GM21515 (cell line): ENCODE measurements at regions not wholly inside any gene's neighbourhood (a gene's known extent, or its start where the extent isn't known, plus 50 kb on each side); places are given as distances from the start of the nearest gene placed in this dataset.
A peak's percentile ranks its signal among the peaks of the same experiment; 100 is the strongest.
"Not testable (repeated sequence)": the region's sequence is repeated elsewhere in the genome, so short reads cannot be mapped to it uniquely, and the experiment has no call there.

Source experiments
- ATAC-seq: cut with Tn5 transposase; IDR thresholded peaks from one replicate; pipeline ENCODE4 v1.9.1; 2021; ENCODE audit not compliant: unreplicated experiment

GRCh38 chr2:16774980-16775898 lies 109.6 kb upstream of the CYRIA start:
- ATAC-seq = no peak

GRCh38 chr2:16774091-16774490 lies 108.5 kb upstream of the CYRIA start:
- ATAC-seq = no peak

- peak; percentile 83 for ATAC-seq
Observed at GRCh38 chr2:16773080-16773713, 107.6 kb upstream of the CYRIA start.

- no peak for ATAC-seq
Observed at GRCh38 chr2:16767789-16768476, 102.3 kb upstream of the CYRIA start.

- no peak for ATAC-seq
Observed at GRCh38 chr2:16765356-16765755, 99.7 kb upstream of the CYRIA start.

- ATAC-seq = no peak
Observed at GRCh38 chr2:16764487-16764886, 98.9 kb upstream of the CYRIA start.

- no peak for ATAC-seq
Observed at GRCh38 chr2:16763493-16763899, 97.9 kb upstream of the CYRIA start.

GRCh38 chr2:16763056-16763455 lies 97.4 kb upstream of the CYRIA start:
- ATAC-seq = no peak

GRCh38 chr2:16760426-16760825 lies 94.8 kb upstream of the CYRIA start:
- no peak for ATAC-seq

GRCh38 chr2:16756831-16757644 lies 91.4 kb upstream of the CYRIA start:
- peak; percentile 97 for ATAC-seq

GRCh38 chr2:16755442-16755841 lies 89.8 kb upstream of the CYRIA start:
- ATAC-seq = no peak

- ATAC-seq = not testable (repeated sequence)
Observed at GRCh38 chr2:16753025-16753424, 87.4 kb upstream of the CYRIA start.

GRCh38 chr2:16750925-16751214 lies 85.2 kb upstream of the CYRIA start:
- ATAC-seq = not testable (repeated sequence)

- no peak for ATAC-seq
Observed at GRCh38 chr2:16750175-16750924, 84.7 kb upstream of the CYRIA start.

GRCh38 chr2:16748511-16749266 lies 83.1 kb upstream of the CYRIA start:
- ATAC-seq = not testable (repeated sequence)

- no peak for ATAC-seq
Observed at GRCh38 chr2:16747689-16748088, 82.1 kb upstream of the CYRIA start.

GRCh38 chr2:16747257-16747656 lies 81.6 kb upstream of the CYRIA start:
- ATAC-seq = no peak

GRCh38 chr2:16746833-16747232 lies 81.2 kb upstream of the CYRIA start:
- ATAC-seq = no peak

- ATAC-seq = no peak
Observed at GRCh38 chr2:16746329-16746728, 80.7 kb upstream of the CYRIA start.

GRCh38 chr2:16745466-16745865 lies 79.8 kb upstream of the CYRIA start:
- no peak for ATAC-seq
